CD4-positive, alpha-beta T cell treated with Interferon alpha-2 for 1 hour (primary cell): ENCODE measurements at regions not wholly inside any gene's neighbourhood (a gene's known extent, or its start where the extent isn't known, plus 50 kb on each side); places are given as distances from the start of the nearest gene placed in this dataset.

Experiments
- DNase-seq, 2 donors: peaks; one replicate each; pipeline ENCODE4 v3.0.0-alpha.2; 2020 to 2022

DNA sequence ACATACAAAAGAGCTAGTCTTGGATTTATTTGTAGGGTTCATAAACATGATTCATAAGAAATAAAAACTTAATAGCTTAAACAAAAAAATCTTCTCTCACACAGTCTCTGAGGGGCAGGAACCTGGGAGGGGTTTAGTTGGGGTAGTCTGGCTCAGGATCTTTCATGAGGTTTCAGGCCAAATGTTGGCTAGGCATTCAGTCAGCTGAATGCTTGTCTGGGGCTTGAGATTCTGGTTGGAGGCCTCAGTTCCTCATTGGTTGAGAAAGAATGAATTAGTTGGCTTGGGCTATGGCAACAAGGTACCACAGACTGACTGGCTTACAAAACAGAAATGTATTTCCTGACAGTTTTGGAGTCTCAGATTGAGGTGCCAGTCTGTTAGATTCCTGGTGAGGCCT lies 74.3 kb downstream of the ANKRD7 start:
- DNase-seq, result no peak

DNA sequence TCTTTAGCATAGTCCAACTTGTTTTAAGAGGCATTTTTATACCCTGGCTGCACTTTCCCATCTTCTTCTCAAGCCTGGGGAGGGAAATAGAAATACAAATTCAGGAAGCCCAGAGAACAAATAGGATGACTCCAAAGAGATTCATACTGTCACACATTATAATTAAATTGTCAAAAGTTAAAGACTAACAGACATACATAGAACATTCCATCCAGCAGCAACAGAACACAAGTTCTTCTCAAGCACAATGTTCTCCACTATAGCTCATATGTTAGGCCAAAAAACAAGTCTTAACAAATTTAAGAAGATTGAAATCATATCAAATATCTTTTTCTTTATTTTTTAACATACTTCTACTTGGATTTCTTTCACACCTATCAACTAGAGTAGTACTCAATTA lies 75.7 kb downstream of the ANKRD7 start:
- no peak for DNase-seq

DNA sequence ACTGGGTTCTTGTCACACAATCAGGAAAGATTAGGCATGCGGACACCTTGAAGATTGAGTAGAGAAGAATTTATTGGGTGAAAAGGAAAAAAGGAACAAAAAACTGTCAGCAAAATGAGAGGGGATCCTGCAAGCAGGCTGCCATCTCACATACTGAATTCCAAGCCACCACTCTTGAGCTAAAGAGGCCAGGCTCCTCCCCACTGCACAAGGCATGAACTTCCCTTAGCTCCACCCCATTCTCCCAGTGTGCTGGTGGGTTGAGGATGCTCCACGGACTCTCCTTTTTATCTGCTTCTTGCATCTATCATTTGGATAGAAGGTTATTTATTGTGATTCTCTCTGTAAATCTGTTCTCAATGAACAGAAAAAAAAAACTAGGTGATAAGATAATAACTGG lies 79.6 kb downstream of the ANKRD7 start:
- DNase-seq, result no peak

DNA sequence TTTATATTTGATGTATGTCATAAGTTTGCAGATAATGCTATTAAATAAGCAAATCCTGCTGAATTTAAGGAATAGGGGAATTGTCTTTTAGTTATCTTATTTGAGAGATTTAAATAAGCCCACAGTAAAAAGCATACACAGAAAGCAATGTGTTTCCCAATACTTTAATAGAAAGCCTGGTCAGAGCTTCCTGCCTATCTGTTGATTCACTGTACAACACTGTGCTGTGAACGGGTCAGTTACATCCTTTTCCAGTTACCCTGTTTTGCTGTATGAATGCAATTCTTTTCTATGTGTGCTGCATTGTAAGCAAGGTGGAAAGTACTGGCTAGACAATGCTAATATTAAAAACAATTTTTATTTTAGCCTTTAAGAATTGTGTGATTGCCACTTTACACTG lies 81.2 kb downstream of the ANKRD7 start:
- no peak for DNase-seq

DNA sequence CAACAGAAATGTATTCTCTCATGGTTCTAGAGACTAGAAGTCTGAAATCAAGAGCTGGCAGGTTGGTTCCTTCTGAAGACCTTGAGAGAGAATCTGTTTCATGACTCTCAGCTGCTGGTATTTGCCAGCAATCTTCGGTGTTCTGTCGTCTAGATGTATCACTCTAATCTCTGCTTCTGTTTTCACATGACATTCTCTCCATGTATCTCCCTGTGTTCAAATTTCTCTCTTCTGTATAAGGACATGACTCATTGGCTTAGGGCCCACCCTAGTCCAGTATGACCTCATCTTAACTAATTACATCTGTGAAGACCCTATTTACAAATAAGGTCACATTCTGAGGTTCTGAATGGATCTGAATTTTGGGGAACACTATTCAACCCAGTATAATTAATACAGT lies 82.3 kb downstream of the ANKRD7 start:
- DNase-seq, result no peak

DNA sequence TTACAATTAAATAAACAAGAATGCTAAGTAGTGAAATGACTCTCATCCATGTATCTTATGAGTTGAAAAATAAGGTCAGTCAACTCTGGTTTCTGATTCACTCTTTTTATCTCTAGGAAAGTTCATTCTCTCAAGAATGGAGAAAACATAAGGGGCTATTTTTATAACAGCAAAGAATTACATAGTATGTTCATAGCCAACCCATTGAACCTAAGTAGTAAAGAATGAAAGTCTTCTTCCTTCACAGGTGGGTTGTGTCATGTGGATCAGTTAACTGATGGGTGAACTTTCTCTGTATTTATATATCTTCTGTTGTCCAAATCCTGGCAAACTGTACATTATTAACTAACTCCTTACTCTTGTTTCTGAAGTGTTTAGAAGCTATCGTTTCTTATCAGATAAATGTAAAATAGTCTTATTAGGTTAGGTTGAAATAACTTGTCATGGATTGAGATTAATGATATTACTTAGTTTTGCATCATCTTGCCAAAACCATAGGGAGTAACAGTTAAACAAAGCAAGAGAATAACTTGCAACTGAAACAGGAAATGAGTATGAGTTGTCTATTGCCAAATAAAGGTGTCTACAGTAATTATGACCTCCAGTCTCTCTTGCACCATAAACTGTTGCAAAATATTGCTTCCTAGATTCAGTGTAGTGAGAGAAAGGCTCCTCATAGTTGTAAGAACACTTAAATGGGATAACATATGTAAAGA lies 86.8 kb downstream of the ANKRD7 start:
- no peak for DNase-seq

DNA sequence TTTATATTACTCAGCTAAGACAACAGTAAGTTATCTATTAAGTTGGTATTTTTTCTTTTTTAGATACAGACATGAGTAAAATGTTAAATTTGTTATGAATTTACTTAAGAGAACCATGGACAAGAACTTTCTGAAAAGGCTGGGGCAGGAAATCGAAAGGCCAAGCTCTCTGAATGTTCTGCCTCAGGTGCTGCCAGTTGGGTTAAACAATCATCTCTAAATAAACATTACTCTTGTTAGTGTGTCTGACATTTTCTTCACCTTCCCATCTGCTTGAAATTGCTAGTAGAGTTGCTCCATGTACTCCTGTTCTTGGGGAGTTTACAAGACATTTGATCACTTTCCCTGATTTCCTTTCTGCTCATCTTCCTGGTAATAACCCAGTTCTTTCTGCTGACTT lies 87.5 kb downstream of the ANKRD7 start:
- no peak for DNase-seq

DNA sequence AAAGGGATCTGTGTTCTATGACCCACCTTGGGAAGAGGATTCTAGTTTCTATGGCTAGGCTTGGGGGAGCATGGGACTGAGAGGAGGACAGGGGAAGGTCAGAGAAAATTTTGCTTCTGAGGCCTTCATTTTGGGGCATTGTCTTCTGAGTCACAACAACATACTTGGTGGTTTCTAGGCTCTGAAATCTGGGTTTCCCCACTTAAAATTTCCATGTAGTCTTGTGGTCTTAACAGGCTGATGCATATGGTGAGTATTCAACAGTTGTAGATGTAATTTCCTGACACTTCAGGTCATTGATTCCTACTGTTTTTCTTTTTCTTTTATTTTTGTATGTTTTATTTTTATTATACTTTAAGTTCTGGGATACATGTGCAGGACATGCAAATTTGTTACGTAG lies 88.5 kb downstream of the ANKRD7 start:
- no peak for DNase-seq

DNA sequence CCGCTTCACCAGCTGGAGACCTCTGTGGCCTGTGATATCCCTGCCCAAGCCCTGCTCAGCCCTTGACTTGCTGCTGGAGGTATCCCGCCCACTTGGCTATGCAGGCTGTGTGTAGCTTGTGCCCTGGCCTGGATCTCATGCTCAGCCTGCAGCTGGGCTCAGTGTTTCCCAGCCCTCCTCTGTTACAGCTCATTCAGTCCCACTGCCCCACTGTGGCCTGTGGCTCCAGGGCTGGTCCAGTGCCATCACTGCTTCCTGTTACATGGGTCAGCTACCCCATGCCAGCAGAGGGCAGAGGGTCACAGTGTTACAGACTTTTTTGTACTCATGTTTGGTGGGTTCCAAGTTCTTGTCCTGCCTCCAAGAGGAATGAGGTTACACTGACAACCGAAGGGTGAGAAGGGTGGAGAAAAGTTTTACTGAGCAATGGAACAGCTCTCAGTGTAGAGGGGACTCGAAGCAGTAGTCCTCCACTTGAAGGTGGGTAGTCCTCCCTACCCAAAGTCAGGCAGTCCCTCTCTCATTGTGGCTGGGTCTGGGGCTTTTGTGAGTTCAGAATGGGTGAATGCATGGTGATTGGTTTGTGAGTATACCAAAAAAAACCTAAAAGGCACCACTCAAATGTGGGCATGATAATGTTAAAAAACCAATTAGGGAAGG lies 100.4 kb downstream of the ANKRD7 start:
- no peak for DNase-seq

DNA sequence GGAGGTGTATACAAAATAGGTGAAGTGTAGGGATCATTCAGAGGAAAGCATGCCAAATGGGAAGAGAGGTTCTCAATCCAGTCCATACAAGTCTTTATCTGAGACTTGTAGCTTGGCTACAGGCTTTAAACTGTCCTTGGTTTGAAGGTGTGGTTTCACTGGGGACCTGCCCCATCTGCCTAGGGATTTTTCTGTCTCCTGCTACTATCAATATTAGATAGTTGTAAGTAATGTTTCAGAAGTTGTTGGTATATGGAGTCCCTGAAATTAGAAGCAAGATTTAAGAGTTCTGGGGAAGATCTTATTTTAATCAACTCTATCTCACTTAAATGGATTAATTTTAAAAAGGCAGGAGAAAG lies 100.9 kb downstream of the ANKRD7 start:
- DNase-seq, result no peak

DNA sequence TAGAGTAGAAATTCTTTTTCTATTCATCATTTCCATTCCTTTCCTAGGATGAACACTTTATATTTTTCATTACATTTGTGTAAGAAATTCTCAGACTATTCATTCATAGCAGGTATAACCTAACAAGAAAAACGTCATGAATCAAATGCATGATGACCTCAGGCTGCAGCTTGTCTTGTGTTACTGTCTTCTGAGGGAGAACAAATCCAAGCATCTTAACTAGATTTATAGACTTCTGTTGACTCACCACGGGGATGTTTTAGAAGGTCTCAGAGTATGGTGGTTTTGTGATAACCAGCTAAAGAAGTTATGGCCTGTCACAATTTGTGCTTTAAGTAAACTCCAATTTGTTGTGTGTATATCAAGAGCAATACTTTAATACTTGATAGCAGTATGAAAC lies 102.7 kb downstream of the ANKRD7 start:
- no peak for DNase-seq

DNA sequence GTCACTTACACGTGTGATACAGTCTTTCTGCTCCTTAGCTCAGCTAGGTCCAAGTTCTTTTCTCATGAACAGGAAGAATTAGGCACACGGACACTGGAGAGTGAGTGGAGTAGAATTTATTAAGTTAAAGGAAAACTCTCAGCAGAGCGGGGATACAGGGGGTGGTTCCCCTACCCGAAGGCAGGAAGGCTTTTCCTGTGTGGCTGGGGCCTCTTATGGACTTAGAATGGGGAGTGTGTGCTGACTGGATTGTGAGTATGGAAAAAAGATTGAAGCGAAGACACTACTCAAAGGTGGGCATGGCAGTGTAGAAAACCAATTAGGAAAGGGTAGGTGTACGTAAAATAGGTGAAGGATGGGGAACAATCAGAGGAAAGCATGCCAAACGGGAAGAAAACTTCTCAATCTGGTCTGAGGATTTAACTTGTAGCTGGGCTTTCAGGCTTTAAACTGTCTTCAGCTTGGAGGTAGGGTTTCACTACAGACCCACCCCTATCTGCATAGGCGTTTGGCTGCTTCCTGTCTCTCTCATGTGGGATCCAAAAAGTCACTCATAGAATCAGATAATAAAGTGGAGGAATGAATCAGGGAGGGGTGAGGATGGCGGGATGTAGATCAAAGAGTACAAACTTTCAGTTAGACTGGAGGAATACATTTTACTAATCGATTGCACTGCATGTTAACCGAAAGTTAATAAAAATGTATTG lies 104.2 kb downstream of the ANKRD7 start:
- no peak for DNase-seq

DNA sequence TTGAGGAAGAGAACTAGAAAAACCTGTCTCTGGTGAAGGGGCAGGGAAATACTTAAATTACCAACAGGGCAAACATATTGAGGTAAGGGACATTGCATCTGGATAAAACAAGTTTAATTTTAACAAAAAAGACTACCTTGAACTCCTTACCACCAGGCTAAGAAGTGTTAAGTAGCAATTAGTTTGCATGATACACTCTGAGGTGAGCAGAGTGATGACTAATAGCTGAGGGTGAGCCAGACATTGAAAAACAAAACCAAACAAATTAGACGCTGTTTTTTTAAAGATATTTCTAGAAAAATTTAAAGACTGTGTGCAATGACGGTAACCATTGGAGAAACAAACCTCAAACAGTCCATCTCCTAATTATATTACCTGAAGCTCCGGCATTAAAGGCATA lies 105.9 kb downstream of the ANKRD7 start:
- no peak for DNase-seq

DNA sequence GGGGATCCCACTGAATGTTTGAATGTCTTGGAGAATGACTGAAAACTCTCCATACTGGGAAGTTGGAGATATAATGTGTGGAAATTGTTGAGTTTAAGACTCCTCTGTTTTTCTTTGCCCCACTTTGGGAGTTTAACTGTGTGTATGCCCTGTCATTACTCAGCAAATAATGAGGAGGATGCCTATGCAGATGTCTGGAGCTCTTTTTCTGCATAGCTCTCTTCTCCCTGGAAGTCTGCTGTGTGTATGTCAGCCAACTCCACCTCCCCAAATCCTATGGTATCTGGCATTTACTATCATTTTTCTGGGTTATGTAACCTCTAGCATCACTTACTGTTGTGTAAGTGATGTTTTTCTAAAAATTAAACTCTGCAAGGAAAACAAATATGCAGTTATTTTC lies 122.2 kb downstream of the ANKRD7 start:
- no peak for DNase-seq

DNA sequence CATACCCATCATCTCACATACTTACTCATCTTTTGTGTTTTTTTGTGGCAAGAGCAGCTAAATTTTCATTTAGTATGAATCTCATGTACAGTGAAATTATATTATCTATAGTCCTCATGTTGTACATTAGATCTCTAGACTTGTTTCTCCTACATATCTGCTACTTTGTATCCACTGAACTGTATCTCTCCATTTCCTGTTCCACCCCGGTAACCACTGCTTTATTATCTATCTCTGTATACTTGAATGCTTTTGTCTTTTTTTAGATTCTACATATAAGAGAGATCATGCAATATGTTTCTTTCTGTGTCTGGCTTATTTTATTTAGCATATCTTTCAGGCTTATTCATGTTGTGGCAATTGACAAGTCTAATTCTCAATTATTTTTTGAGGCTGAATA lies 125.1 kb downstream of the ANKRD7 start:
- DNase-seq, result no peak

DNA sequence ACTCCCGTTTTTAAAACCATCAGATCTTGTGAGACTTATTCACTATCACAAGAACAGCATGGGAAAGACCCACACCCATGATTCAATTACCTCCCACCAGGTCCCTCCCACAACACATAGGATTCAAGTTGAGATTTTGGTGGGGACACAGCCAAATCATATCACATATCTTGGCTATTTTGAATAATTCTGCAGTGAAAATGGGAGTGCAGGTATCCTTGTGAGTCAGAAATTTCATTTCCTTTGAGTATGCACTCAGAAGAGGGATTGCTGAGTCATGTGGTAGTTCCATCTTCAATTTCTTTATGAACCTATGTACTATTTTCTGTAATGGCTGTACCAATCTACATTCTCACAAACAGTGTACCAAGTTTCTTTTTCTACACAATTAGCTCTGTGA lies 125.8 kb downstream of the ANKRD7 start:
- DNase-seq, result no peak

DNA sequence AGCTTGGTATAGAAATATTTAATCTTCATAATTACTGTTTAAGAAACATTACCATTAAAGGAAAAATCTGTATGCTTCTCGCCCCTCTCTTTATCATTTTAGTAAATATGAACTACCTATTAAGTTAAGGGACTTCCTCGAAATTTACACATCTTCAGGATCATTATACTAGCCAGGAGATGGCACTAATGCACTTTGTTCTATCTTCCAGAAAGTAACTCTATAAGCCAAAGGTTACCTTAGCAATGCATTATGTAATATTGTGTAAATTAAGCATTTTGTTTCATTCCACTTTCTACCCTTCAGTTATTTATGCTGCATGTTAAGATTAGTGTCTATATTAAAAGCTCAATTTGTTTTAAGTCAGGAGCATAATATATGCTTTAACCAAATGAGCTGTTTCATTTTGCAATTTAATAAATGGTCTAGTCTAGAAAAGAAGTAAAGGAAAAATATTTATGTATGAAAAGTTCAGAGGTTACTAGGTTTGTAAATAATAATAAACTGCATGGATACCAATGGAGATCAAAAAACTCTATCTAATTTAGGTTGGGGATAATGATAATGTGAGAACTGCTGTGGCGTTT lies 128.5 kb downstream of the ANKRD7 start:
- DNase-seq, result no peak

DNA sequence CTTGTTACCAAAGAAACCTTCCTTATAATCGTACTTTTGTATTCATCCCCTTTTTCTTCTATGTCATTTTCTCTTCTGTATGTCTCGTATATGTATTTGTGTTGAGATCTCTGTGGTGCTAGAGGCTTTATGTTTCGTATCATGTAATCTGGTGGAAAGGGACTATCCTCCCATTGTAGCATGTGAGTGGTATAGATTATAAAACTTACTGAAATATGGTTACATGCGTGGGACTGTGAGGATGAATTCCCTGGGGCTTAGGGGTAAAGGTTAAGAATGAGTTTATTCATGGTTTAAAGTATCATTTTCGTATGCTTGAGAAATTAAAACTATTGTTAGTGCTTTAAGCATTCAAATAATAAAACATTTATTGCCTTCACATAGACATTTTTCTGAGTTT lies 141.9 kb downstream of the ANKRD7 start:
- no peak for DNase-seq

DNA sequence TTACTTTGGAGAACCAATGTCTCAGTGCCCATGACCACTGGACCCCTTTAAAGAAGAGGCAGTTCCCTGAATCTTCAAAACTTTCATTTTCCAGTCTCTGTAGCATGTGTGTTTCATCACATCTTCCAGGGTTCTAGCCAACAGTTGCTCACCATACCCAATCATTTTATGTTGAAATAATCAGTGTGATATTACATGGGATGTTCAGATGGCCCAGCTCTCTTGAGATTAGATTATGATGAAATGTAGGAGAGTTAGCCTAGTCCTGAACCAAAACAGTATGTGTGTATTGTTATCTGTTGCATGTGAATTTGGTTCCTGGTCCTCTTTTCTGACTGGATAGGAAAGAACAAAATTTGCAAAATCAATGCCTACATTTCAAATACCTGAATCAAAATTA lies 144.5 kb downstream of the ANKRD7 start:
- DNase-seq, result no peak

DNA sequence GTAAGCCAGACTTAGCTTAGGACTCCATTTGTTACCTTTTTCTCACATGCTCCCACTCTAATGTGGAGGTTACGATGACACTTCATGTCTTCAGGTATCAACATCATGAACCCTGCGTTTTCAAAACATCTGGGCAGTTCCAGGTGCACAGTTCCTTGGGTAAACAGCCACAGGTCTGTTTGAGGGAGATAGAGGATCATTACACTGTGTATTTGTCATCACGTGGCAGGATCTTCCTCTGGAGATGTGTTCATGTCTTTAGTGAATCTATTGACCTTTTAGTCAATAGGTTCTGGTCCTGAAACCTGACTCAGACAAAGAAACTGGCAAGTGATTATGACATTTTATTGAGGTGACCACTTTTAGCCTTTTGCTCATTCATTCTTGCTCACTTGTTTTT lies 145.5 kb downstream of the ANKRD7 start:
- no peak for DNase-seq

DNA sequence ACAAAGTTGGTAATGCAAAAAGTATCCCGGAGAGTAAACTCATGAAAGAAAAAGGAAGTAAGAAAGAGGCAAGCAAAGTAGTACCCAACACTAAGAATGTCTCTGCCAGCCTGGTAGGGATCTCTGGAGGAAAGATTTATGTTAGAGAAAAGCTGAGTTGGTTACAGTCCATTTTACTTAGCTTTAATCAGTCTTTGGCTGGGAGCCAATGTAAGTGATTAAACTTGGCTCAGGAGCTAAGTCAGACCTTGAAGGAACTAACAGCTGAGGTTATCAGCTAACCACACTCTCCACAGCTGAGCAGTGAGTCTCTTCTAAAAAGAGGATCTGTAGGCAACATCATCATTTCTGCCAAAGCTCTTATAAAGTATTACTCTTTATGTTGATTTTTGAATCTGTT lies 148.0 kb downstream of the ANKRD7 start:
- no peak for DNase-seq

DNA sequence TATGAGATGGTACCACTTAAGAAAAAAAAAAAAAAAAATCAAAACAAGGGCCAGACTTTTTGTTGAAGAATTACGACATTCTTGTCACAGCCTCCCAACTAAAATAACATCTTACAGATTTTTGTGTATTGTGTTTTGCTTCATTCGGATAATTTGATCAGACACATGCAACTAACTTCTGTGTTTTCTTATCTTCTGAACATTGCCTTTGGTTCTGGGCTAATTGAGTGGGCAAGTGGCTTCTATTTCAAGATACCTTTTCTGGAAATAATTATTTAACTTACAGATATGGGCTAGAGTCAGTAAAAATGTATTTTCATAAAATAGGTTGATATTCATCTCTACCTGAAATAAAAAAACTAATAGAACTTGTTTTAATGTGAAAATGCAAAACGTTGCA lies 165.1 kb downstream of the ANKRD7 start:
- no peak for DNase-seq

DNA sequence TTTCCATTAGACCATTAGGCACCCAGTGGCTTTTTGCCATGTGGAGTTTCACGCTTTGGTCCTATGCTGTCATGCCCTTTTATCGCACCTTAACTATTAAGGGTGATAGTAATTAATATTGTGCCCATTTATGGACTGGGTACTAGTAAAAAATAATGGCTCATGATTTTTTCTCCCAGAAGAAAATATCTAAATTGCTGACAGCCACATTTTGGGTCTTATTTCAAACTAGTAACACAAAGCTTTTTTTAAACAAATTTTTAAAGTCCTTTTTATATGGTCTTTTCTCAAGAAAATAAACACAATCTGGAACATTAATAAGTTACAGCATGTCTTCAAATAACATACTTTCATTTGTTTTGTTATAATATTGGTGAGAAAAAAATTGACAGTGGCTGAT lies 179.7 kb downstream of the ANKRD7 start:
- DNase-seq, result no peak

DNA sequence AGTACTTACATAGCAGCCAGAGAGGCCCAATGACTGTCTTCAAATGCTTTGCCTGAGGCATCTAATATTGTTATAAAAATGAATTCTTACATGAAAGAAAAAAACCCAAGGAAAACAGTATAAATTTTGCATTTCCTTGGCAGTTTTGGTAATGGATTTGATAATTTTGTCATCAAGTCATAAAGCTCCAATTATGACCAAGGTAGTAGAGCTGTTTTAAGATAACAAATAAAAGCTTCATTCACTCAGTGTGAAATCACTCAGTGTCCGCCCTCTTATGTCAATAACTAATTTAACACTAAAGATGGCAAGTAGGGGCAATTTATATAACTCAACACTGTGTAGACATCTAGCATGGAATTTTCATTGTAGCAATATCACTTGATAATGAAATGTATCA lies 193.9 kb downstream of the ANKRD7 start:
- DNase-seq, result no peak
